K562 (cell line): ENCODE measurements at regions not wholly inside any gene's neighbourhood (a gene's known extent, or its start where the extent isn't known, plus 50 kb on each side); places are given as distances from the start of the nearest gene placed in this dataset.

ENCODE experiments used
- ATAC-seq: fragments of 200-7000 bp; cut with Tn5 transposase; 3 replicates; pipeline ENCODE4 v1.9.1; 2020; ENCODE audit warnings: moderate library complexity
- BruUV-seq: library from RNA; stranded (reverse); fragments of 400-500 nt; replicated peaks from 2 replicates; lab custom pipeline; 2021; lab: Mats Ljungman, UMichigan
- CTCF ChIA-PET: fragments of 300-600 bp; formaldehyde crosslinking; extraction: SDS; loops from one replicate; lab custom pipeline; 2021; ENCODE audit warnings: low intra/inter-chr PET ratio; lab: Yijun Ruan, JAX
- POLR2A ChIA-PET: fragments of 300-600, 350-650 bp; sonication (Branson Sonifier 250); formaldehyde crosslinking; extraction: SDS; loops from one replicate; lab custom pipeline; 2021; ENCODE audit warnings: antibody characterized with exemption, inconsistent platforms; lab: Yijun Ruan, JAX
- DNase-seq, 4 experiments: peaks; one replicate each; pipeline versions ENCODE4 v3.0.0 to v3.0.0-alpha.2; 2011 to 2018; ENCODE audit warnings: low spot score in 3 of 4, mixed read lengths in 3 of 4; ENCODE audit errors: extremely low read depth in 1 of 4
- FAIRE-seq: peaks from 2 replicates; lab custom pipeline; 2011; peaks lifted over from hg19 to GRCh38; lab: Jason Lieb, UNC
- H2AFZ ChIP-seq: 2 replicates; pipeline ENCODE4 v1.6.0; 2011; ENCODE audit warnings: low read depth, low read length, control low read depth, inconsistent platforms
- H3K27ac ChIP-seq: fragments of 200-600 bp; 3 replicates; pipeline ENCODE4 v1.8.0; 2011; ENCODE audit warnings: low read depth, mild to moderate bottlenecking, control low read depth, inconsistent platforms, low read length, moderate library complexity, mixed read lengths; ENCODE audit errors: extremely low read depth
- H3K27me3 ChIP-seq, 2 experiments: fragments of 300-600 bp in 1 of 2; 2 replicates in 1 of 2; 3 replicates in 1 of 2; pipeline versions ENCODE4 v1.6.0 to v1.8.0; 2011; ENCODE audit warnings: inconsistent platforms in 2 of 2, low read length in 2 of 2, mild to moderate bottlenecking in 1 of 2, mixed read lengths in 1 of 2, moderate library complexity in 1 of 2; ENCODE audit not compliant: control insufficient read depth in 2 of 2, insufficient read depth in 2 of 2
- H3K36me3 ChIP-seq: fragments of 300-600 bp; 3 replicates; pipeline ENCODE4 v1.8.0; 2011; ENCODE audit warnings: mild to moderate bottlenecking, low read length, inconsistent platforms; ENCODE audit not compliant: control insufficient read depth, insufficient read depth
- H3K4me1 ChIP-seq, 2 experiments: fragments of 200-600 bp in 1 of 2; replicated peaks in 1 of 2; 2 replicates in 1 of 2; 3 replicates in 1 of 2; pipeline versions ENCODE4 v1.5.1 to v1.8.0; 2011; ENCODE audit warnings: inconsistent platforms in 2 of 2, low read length in 2 of 2, mild to moderate bottlenecking in 1 of 2, mixed read lengths in 1 of 2, moderate library complexity in 1 of 2; ENCODE audit not compliant: control insufficient read depth in 2 of 2, insufficient read depth in 2 of 2
- H3K4me2 ChIP-seq: 2 replicates; pipeline ENCODE4 v1.6.1; 2011; ENCODE audit warnings: low read length, control low read depth, inconsistent platforms, mixed read lengths; ENCODE audit not compliant: insufficient read depth
- H3K4me3 ChIP-seq: fragments of 200-600 bp; sonication (generic), shearing (Covaris generic); 2 replicates; pipeline ENCODE4 v1.5.1; 2016; ENCODE audit warnings: control low read depth, inconsistent platforms
- H3K79me2 ChIP-seq: fragments of 200-600 bp; 3 replicates; pipeline ENCODE4 v1.8.0; 2011; ENCODE audit warnings: low read length, inconsistent platforms; ENCODE audit not compliant: control insufficient read depth, insufficient read depth
- H3K9ac ChIP-seq, 2 experiments: 2 replicates each; pipeline versions ENCODE4 v1.6.0 to v1.6.1; 2011; ENCODE audit warnings: low read depth in 2 of 2, low read length in 2 of 2, control low read depth in 1 of 2, inconsistent platforms in 1 of 2, mild to moderate bottlenecking in 1 of 2, mixed read lengths in 1 of 2; ENCODE audit not compliant: insufficient read depth in 1 of 2
- H3K9me1 ChIP-seq: one replicate; pipeline ENCODE4 v1.6.0; 2011; ENCODE audit warnings: inconsistent platforms, mild to moderate bottlenecking, low read length, moderate library complexity; ENCODE audit not compliant: control insufficient read depth, insufficient read depth
- H3K9me3 ChIP-seq: replicated peaks from 2 replicates; pipeline ENCODE4 v1.5.1; 2011; ENCODE audit warnings: low read depth, low read length, inconsistent platforms; ENCODE audit not compliant: control insufficient read depth, insufficient read depth
- H4K20me1 ChIP-seq: replicated peaks from 2 replicates; pipeline ENCODE4 v1.6.1; 2011; ENCODE audit warnings: low read length, inconsistent platforms, mixed read lengths; ENCODE audit not compliant: control insufficient read depth, insufficient read depth
- MEF2A ChIP-seq: IDR thresholded peaks from 2 replicates; pipeline ENCODE4 v1.6.1; 2011; ENCODE audit warnings: low read depth, mild to moderate bottlenecking, low read length, moderate library complexity; ENCODE audit not compliant: control insufficient read depth
- WGBS: fragments of 100-300 bp; shearing (Covaris generic); methylation state at CpG from one replicate; pipeline ENCODE4 v1.1.6; 2016; ENCODE audit warnings: low coverage, mixed read lengths; ENCODE audit not compliant: insufficient coverage; ENCODE audit errors: missing lambda C conversion rate; 5-methylcytosine and 5-hydroxymethylcytosine counted together
- in situ Hi-C: fragments of 300-500 bp; cut with MboI; formaldehyde crosslinking; loops from 4 replicates; pipeline ENCODE4 v1.15.0; 2018; ENCODE audit warnings: inconsistent platforms, mixed read lengths
- intact Hi-C: fragments of 100-400 bp; cut with micrococcal nuclease; formaldehyde crosslinking; loops from 2 replicates; pipeline ENCODE4 v1.14.2; 2022

DNA sequence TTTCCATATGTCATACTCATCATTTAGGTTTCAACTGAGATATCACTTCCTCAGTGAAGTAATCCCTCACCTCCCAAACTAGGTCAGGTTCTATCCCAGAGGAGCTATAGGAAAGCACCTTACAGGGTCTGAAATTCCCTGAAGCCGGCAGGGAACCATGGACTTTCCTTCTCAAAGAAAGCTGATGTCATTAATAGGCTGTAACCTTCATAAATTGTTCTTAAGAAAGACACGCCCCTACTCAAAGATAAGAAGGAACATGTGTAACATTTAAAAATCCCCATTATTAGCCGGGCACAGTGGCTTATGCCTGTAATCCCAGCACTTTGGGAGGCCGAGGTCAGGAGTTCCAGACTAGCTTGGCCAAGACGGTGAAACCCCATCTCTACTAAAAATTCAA, 50.0 kb upstream of the RNGTT start:
- TF ChIP-seq MEF2A = no peak
- TF ChIP-seq, all 486 proteins: peak for 0
- ChIA-PET POLR2A (interaction anchor here (0.6 kb wide), 1 partner anchor 321 kb away, joined by 3 read pairs; no protein-coding TSS in a partner anchor), CTCF (no interaction called here)
- Histone ChIP-seq H4K20me1 (no peaks in the 10 kb centered on the region), H3K4me3 (no peak overlapping the region), H3K4me1 (peaks cover 0 to 11% of the 10 kb centered on the region in 2 experiments; a peak in 4 of 5 replicates), H3K36me3 (no peaks in the 10 kb centered on the region), H2AFZ (no peak overlapping the region), H3K9ac (no peak overlapping the region), H3K79me2 (no peaks in the 10 kb centered on the region), H3K27me3 (peaks cover 0 to 7% of the 10 kb centered on the region in 2 experiments; a peak in 3 of 5 replicates), H3K9me3 (no peaks in the 10 kb centered on the region; the same call in 1 of the 2 replicates), H3K4me2 (no peak overlapping the region), H3K27ac (no peak overlapping the region), H3K9me1 (no peaks in the 10 kb centered on the region)
- intact Hi-C loops (no loop called here), in situ Hi-C loops (no loop called here)
- DNase-seq (no peak), ATAC-seq (no peak), FAIRE-seq (no peak)
- BruUV-seq = no TSS peak
- WGBS = 9% methylated on average over 5 of the region's 5 CpGs
